LHCN-M2 (cell line): ENCODE measurements at regions not wholly inside any gene's neighbourhood (a gene's known extent, or its start where the extent isn't known, plus 50 kb on each side); places are given as distances from the start of the nearest gene placed in this dataset.

Source experiments
- DNase-seq: peaks from one replicate; pipeline ENCODE4 v3.0.0-alpha.2; 2012; ENCODE audit warnings: low read depth

DNA sequence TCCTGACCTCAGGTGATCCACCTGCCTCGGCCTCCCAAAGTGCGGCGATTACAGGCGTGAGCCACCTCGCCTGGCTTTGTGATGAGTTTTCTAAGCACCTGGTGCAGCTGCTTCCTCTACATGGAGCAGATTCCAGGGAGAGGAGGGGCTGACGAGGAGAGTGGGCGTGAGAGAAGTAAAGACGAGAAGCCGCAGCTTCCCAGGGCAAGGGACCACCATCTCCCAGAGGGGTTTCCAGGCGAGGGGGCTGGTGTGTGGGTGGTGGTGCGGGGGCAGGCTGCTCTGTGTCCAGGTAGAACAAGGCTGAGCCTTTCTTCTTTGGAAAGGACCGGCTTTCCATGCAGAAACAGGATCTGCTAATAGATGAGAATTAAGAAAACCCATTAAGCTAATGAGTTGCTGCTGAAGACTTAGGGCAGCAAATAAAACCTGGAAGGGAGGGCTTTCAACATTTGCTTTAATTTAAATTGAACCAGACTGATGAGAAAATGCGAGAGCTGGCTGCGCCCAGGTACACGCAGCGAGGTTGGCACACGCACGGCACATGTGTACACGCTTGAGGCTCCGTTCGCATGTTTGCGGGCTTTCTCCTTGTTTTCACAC, 236.7 kb downstream of the RBFOX3 start:
- DNase-seq: no peak

DNA sequence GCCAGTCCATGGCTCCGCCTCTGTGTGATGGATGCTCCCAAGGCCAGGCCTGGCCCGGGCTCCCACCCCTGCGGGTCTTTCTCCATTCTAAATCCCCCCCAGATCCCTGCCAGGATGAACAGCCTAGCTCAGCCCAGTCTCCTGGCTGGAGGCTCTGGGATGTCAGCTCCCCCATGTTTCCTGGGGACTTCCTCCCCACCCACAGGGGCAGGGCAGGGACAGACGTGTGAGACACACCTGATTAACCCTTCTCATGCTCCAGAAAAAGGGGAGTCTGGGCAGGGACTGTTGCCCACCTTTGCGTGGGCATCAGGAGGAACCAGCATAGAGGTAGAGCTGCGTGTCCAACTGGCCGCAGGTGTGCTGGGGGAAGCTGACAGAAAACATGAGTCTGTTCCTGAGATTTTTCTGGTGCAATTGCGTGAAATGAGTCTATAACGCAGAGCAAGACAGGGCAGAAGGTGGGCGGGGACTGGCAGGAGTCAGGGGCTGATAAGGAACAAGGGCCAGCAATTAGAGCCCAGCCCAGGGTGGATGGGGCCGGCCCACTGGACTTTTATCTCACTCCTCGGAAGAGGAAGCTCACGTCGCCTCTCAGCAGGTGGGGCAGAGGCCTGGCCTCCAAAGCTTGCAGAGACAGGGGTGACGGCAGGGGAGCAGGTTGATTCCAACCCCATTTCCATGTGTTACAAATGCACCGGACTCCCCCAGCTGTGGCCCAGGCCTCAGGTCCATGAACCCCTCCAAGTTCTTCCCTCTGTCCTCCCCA, 238.2 kb downstream of the RBFOX3 start:
- DNase-seq: no peak

DNA sequence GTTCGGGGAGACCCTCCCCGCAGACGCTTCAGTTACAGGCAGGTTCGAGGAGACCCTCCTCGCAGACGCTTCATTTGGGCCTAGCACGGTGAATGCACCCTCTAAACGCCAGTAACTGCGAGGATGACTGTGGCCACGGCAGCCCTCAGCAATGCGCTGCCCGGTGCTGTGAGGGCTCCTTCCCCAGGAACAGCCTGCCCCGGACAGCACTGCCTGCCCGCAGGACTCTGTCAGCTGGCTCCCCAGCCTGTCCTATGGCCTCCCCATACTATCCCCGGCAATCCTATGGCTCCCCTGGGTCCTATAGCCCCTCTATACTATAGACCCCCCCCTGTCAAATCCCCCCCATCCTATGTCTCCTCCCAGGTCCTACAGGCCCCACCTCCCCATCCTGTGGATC, 238.9 kb downstream of the RBFOX3 start:
- DNase-seq: no peak

GRCh38 chr17:79370594-79370993, 240.3 kb downstream of the RBFOX3 start:
- DNase-seq: no peak

DNA sequence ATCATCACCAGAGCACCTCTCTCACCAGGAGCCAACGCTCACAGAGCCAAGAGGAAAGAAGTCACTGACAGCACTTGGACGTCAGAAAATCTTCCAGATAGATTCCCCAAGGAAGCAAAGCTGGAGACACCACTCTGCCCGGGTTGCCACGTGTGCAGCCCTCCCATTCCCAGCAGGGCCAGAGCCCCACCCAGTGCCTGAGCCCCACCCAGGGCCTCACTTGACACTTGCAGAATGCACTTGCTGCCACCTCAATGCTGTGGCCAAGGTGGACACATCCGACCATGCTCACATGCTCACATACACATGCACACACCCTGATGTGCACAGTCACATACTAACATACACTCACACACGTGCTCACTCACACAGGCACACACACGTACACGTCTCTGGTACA, 240.7 kb downstream of the RBFOX3 start:
- no peak for DNase-seq

- DNase-seq: no peak
Measured at GRCh38 chr17:79369532-79369931, 241.3 kb downstream of the RBFOX3 start.

DNA sequence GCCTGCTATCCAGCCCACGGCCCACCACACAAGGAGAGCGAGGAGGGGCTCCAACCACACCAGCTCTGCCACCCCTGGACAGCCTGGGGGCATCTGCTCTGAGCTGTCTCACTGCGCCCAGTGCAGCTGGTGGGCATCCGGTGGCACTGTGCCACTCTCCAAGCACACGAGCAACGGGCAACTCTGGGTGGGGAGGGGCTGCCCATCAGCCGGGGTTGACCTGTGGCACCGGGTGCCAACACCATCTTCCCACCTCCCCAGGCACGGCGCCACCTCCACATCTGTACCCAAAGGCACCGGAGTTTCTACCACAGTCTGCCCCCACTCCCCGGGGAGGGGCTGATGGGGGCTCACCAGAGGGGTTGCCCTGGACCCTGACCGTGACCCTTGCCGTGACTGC, 241.8 kb downstream of the RBFOX3 start:
- DNase-seq: no peak

DNA sequence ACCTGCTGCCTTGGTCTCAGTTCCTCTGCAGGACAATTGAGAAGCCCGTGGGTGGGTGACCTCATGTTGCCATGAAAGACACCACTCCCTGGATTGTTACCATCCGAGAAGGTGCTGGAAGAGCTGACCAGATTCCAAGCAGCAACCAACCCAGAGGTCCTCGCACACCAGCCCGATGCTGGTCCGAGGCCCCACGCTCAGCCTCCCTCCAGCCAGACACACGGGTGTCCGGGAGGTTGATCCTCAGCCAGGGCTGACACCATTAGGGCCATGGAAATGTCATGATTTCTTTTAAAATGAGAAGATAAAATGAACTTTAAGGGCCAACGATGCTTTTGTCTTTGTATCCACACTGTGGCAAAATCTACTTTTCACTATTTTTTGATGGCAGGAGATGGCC, 242.3 kb downstream of the RBFOX3 start:
- no peak for DNase-seq

DNA sequence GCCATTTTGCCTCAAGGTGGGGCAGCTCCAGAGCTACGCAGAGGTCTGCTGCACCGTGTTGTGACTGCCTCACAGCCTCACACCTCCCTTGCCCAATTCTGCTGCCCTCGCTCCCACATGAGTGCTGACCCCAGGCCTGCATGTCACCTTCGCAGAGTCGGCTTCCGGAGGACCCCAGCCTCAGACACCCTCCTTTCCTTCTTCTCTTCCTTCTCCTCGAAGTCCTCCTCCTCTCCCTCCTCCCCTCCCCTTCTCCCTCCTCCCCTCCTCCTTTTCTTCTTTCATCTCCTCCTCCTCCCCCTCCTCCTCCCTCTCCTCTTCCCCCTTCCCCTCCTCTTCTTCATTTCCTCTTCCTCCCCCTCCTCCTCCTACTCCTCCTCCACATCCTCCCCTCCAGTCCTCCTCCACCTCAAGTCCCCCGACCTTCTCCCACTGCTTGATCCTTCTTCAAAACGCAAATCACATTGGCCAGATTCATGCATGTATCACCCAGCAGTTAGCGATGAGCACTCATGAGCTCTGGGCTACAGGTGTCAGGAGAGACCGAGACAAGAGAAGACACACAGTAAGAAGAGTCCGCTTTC, 243.8 kb downstream of the RBFOX3 start:
- no peak for DNase-seq

- no peak for DNase-seq
Measured at GRCh38 chr17:79365836-79366770, 244.7 kb downstream of the RBFOX3 start.

DNA sequence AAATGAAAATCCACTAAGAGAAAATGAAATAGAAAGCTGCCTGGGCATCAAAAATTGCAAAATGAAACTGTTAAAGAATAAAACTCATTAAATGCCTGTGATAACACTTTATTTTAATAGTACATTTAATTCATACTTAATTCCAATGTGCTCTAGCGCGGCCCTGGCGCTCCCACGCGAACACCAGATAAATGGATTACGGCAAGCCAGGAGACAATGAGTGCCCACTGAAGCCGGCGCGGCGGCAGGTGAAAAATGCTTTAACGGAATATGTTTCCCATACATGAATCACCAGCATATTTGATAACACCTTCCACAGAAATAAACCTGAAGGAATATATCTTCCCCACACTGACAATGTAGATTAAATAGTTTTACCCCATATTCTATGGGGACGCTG, 245.5 kb downstream of the RBFOX3 start:
- no peak for DNase-seq

DNA sequence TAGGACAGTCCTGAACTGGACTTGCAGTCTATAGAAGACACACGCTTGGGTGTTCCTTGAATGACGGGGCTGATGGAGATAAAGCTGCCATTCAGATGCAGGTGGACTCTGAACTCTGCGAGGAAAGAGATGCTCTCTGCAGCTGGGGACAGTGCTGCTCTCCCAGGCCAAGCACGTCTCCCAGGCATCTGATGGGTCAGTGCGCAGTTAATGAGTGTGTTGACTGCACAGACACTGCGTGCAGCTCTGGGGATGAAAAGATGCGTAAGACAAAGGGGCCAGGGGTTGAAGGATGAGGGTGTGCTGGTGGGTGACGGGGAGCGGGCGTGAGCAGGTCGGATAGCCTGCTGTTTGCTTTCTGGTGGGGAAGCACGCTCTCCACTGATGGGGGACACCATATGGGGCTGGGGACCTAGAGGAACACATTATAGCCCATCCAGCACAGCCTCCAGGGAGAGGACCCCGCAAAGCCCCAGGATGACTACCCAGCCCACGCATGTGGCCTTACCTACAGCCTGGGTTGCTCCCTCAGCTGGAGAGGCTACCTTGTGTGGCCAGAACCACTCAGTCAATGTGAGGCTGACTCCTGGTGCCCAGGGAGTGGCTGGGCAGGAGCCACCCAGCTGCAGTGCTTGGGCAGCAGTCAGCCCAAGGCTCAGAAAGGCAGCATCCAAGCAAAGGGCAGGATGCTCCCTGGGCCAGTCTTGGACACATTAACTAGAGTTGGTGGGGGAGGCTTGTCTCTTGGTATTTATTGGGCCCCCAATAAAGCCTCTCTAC, 246.3 kb downstream of the RBFOX3 start:
- no peak for DNase-seq

GRCh38 chr17:79363552-79364275, 247.1 kb downstream of the RBFOX3 start:
- no peak for DNase-seq

- no peak for DNase-seq
Measured at GRCh38 chr17:79362772-79363305, 248.0 kb downstream of the RBFOX3 start.

DNA sequence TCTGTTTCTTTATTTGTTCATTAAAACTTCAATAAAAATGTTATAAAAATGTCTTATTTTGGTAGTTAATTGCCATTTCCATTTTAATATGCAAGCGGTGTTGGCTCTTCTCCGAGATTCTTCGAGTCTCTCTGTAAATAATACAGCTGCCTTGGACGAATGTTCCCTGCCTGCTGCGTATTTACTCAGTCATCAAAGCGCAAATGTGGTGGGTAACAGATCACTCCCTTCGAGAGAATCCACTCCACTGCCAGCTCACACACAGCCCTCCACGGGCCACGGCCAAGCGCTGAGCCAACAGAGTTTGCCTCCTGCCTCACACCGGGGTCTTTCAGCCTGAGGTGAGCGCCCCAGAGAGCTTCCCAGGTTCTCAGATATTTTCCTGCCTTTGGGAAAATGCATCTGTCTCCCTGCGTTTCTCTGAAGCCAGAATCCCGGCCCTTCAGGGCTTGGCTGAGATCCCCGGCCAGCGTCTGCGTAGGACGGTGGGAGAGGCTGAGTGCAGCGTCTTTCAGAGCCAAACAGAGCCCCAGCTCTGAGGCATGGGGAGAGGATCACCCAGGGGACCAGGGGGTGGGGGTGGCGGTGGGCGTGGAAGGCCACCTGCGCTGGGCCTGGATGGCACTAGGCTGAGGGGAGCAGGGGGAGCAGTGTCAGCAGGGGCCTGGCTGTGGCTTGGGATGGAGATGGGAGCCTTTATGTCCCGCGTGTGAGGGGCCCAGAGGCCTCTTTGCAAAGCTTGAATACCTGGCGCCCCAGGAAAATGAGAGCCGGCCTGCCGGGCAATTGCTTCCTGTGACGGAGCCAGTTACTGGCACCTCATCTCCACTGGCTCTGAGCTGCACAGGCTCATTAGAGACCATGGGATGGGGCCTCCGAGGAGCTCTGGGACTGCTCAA, 248.7 kb downstream of the RBFOX3 start:
- DNase-seq: no peak

DNA sequence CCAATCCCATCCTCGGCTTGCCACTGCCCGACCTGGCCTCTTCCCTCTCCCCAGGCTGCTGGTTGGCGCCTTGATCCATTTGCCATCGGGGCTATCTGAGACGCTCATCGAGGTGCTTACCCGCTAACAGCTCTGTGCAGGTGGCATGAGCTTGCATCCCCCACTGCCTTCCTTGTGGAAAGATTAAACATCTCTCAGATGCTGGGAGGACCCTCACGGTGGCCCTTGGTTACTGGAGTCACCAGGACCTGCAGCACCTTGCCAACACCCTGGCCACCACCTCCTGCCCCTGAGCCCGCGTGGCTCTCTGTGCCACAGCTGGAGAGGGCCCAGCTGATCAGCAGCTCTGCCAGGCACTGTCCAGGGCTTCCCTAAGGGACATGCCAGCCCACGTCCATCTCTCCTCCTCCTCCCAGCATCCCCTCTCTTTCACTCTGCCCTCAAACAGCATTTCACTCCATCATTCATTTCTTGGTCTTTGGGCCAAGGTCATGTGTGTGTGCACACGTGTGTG, 249.6 kb downstream of the RBFOX3 start:
- DNase-seq: no peak

DNA sequence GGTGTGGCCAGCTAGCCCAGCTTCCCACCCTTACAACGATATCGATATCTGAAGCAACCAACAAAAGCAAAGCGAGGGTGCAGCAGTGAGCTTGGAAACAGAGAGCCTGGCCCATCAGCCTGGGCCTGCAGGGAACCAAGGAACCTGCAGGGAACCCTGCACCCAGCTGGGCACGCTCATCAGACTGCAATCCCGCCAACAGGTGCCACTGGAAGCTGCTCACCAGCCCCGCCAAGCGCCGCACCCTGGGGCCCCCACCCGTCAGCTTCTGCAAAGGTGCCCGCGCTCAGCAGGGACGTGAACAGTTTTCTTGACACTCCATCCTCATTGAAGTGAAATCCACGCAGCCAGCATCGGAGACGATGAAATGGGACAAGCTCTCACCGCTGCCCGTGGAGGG, 250.7 kb downstream of the RBFOX3 start:
- DNase-seq: no peak

- DNase-seq: no peak
Measured at GRCh38 chr17:79356839-79357447, 253.9 kb downstream of the RBFOX3 start.

- no peak for DNase-seq
Measured at GRCh38 chr17:79355165-79355564, 255.7 kb downstream of the RBFOX3 start.
